ENCODE measurements at regions not wholly inside any gene's neighbourhood (a gene's known extent, or its start where the extent isn't known, plus 50 kb on each side); places are given as distances from the start of the nearest gene placed in this dataset.

DNA sequence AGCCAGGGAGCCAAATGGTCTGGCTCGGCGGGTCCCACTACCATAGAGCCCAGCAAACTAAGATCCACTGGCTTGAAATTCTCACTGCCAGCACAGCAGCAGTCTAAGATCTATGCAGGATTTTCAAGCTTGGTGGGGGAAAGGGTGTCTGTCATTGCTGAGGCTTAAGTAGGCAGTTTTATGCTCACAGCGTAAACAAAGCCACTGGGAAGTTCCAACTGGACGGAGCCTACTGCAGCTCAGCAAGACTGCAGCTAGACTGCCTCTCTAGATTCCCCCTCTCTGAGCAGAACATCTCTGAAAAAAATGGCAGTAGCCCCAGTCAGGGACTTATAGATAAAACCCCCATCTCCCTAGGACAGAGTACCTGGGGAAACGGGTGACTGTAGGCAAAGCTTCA, 277.6 kb upstream of the PHF14 start:
- no peak for DNase-seq (ENCODE audit: low spot score)

- no peak for DNase-seq (ENCODE audit: low spot score)
These were observed 270.6 kb upstream of the PHF14 start for GRCh38 chr7:10703059-10703458.

GRCh38 chr7:10703981-10704380, 269.7 kb upstream of the PHF14 start:
- no peak for DNase-seq (ENCODE audit: low spot score)

GRCh38 chr7:10704653-10705052, 269.0 kb upstream of the PHF14 start:
- no peak for DNase-seq (ENCODE audit: low spot score)

DNA sequence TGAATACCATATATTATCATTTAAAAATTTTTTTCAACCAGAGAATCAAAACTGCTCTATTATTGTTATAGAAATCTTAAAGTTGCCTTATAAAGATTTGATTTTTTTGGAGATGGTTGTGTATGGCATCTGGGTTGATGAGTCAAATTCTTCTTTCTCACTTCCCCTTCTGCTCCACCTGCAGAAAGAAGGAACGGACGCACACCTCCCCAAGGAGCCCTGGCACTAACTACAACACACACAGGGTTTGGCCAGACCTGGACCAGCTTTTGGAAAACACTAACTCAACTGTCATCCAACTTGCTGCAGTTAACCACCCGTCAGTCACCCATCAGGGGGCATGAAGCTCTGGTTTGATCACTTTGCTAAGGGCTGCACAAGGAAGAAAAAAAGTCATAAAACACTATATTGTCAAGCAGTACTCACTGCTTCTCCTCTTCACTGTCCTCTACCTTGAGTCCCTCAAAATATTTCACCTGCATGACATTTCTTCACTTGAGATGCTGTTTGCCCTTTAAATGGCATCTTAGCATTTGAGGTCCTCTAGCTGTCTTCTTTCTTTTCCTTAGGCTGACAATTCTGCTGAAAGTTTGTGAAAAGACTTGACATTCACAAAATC, 266.7 kb upstream of the PHF14 start:
- DNase-seq (ENCODE audit: low spot score), result no peak

DNA sequence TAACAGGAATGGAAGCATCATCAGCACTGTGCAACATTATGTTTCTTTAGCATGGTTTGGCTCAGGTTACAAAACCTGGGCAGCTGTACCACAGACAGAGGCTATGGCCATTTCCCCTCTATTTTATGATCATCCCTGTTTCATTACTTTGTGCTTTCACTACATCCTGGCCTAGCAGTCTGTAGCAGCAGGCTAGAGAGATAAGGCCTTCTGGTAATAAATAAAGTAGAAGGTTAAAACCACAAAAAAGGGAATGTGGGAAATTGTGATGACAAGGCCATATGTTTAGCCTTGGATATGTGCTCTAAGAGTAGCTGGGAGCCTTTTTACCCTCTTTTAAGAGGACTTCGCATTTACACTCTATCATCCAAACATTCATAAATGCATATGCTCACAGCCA, 266.2 kb upstream of the PHF14 start:
- no peak for DNase-seq (ENCODE audit: low spot score)

DNA sequence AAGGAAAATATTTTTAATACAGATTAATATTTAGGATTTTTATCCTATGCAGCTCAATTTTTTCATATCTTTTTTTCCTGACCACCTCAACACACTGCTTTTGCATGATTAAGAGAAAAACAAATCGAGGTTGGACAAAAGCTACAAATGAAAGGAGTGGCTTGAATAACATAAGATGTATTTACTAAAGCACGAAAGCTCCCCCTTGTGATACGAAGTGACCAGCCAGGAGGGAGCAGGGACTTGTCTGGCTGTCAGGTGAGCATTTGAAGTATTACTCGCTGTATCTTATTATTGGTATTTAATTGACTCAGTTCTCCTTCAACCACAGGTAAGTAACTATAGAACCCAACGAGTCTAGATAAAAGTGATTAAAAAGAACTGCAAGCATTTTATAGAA, 265.2 kb upstream of the PHF14 start:
- no peak for DNase-seq (ENCODE audit: low spot score)

- no peak for DNase-seq (ENCODE audit: low spot score)
These were observed 254.9 kb upstream of the PHF14 start for GRCh38 chr7:10718768-10719167.

GRCh38 chr7:10720042-10720441, 253.6 kb upstream of the PHF14 start:
- DNase-seq (ENCODE audit: low spot score), result no peak

DNA sequence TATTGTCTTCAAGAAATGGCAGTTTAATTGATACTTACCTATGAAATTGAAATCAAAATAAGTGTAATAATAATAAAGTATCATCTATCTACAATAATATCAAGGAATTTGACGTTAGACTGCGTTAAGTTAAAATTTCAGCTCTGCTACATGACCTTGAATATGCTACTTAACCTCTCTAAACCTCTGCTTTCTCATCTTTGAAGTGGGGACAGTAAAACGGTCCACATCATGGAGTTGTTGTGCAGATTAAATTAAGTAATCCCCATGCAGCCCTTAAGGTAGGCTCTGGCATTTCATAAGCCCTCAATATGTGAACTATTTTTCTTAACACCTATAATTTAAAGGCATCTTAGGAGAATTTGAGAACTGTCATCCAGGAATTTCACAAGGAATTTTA, 252.4 kb upstream of the PHF14 start:
- DNase-seq (ENCODE audit: low spot score), result no peak

DNA sequence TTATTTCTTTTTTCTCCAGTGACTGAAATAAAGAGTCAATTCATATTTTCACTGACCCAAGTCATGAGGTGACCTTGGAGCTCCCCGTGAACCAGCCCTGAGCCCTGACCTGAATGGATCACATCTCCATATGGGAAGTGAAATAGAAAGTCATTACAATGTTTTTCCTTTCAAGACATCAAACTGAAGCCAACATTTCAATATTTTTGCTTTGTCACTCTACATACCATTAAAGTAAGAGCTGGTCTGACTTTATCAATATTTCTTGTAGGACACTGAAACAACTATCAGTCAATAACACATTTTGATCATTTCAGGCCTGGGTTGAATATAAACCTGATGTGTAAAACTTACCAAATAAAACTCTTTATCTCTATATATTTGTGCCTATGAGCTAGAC, 249.8 kb upstream of the PHF14 start:
- no peak for DNase-seq (ENCODE audit: low spot score)

DNA sequence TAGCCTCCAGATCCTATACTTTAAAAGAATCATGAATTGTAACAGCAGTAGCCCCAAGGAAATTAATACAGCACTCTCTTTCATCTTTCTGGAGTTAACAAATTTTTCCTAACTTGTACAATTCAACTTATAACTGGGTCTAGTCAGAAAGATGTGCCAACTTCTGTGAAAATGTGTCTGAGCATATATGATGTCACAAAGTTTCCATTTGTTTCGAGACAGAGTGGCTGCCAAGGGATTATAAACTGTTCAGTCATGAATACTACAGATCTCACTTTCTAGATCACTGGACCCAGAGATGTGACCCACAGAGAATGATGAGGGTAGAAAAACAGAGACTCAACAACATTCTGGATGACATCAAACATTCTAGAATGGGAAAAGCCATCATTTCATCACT, 249.2 kb upstream of the PHF14 start:
- no peak for DNase-seq (ENCODE audit: low spot score)

GRCh38 chr7:10727636-10728035, 246.0 kb upstream of the PHF14 start:
- DNase-seq (ENCODE audit: low spot score), result no peak

DNA sequence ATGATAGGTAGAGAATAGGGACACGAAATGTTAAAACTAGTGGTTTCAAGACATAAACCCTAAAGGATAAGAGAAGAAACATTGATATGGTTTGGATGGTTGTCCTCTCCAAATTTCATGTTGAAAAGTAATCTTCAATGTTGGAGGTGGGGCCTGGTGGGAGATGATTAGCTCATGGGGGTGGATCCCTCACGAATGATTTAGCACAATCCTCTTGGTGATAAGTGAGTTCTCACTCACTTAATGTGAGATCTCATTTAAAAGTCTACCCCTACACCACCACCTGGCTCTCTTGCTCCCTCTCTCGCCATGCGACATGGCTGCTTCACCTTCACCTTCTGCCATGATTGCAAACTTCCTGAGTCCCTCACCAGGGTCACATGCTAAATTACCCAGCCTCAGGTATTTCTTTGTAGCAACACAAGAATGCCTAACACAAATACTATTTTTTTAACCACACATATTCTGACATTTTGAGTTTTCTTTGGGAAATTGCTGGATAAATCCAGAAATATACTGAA, 242.4 kb upstream of the PHF14 start:
- no peak for DNase-seq (ENCODE audit: low spot score)

- no peak for DNase-seq (ENCODE audit: low spot score)
These were observed 239.9 kb upstream of the PHF14 start for GRCh38 chr7:10733747-10734146.

DNA sequence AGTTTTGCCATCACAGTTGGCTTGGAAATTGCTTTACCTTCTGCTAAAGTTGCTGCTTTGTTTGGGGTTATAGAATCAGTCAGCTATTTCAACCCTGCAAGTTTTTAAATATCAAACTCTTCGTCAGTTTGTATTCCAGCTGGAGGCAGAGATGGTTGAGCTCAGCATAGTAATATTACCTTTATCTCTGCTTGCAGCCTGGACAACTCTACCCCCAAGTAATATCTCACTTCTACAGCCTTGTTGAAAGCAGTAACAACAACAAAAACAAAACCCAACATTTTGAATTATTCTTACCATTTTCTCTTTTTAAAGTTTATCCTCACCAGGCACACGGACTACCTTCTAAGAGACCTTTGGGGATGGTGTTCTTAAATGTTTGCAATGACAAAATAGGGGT, 239.1 kb upstream of the PHF14 start:
- DNase-seq (ENCODE audit: low spot score), result no peak

DNA sequence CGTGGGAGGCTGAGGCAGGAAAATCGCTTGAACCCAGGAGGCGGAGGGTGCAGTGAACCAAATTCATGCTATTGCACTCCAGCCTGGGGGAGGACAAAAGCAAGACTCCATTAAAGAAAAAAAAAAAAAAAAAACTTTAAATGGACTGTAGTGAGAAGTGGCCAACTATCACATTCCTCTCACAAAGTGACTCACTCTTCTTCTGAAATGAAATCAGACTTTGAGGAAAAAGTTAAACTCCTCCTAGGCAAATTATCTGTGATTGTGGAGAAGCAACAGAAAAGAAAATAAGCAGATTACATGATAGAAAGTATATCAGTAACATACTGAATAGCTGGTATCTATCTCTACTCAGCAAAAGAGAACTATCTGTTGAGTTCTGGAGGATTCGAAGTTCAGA, 234.3 kb upstream of the PHF14 start:
- DNase-seq (ENCODE audit: low spot score), result no peak

DNA sequence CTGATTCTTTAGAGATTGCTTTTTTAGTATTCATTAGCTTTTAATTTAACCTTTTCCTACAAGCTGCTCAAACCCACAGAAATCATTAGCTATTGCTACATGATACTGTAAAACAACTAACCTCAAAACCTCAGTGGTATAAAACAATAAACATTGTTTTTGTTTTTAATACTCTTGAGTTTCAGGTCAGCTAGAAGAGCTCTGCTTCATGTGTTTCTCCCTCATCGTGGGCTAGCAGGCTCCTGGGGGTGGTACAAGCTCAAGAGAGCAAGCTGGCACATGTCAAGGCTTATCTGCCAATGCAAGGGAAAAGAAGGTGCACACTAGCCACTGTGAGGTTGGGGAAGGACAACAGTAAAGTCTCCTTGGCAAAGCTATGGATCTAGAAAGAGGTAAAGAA, 232.9 kb upstream of the PHF14 start:
- no peak for DNase-seq (ENCODE audit: low spot score)

GRCh38 chr7:10756981-10757380, 216.7 kb upstream of the PHF14 start:
- no peak for DNase-seq (ENCODE audit: low spot score)

GRCh38 chr7:10759120-10759519, 214.6 kb upstream of the PHF14 start:
- DNase-seq (ENCODE audit: low spot score), result no peak

- DNase-seq (ENCODE audit: low spot score), result no peak
These were observed 205.9 kb upstream of the PHF14 start for GRCh38 chr7:10767771-10768170.

- DNase-seq (ENCODE audit: low spot score), result no peak
These were observed 203.5 kb upstream of the PHF14 start for GRCh38 chr7:10770176-10770575.

- DNase-seq (ENCODE audit: low spot score), result no peak
These were observed 200.2 kb upstream of the PHF14 start for GRCh38 chr7:10773430-10773829.

Data from HuH-7.5 (cell line).